Sigmoid colon (tissue), 6 donors: ENCODE measurements at regions not wholly inside any gene's neighbourhood (a gene's known extent, or its start where the extent isn't known, plus 50 kb on each side); places are given as distances from the start of the nearest gene placed in this dataset.

ENCODE experiments used
- DNase-seq: peaks from one replicate; pipeline ENCODE4 v3.0.0-alpha.2; 2019
- H3K27ac ChIP-seq, 4 donors: fragments of 200-600 bp; sonication (generic); one replicate each; pipeline ENCODE4 v1.5.1; 2016 to 2019; ENCODE audit warnings: mild to moderate bottlenecking in 1 of 4
- H3K27me3 ChIP-seq, 3 donors: fragments of 200-600 bp; sonication (generic); one replicate each; pipeline ENCODE4 v1.5.1; 2019; ENCODE audit warnings: mild to moderate bottlenecking in 1 of 3
- H3K36me3 ChIP-seq, 4 donors: fragments of 200-600 bp; sonication (generic); one replicate each; pipeline ENCODE4 v1.5.1; 2016 to 2019
- H3K4me1 ChIP-seq, 4 donors: fragments of 200-600 bp; sonication (generic); one replicate each; pipeline ENCODE4 v1.5.1; 2017 to 2019
- H3K4me3 ChIP-seq, 4 donors: fragments of 200-600 bp; sonication (generic); one replicate each; pipeline ENCODE4 v1.5.1; 2017 to 2019; ENCODE audit warnings: mild to moderate bottlenecking in 2 of 4, moderate library complexity in 1 of 4
- H3K9me3 ChIP-seq, 4 donors: fragments of 200-600 bp in 3 of 4; sonication (generic) in 3 of 4; one replicate each; pipeline versions ENCODE4 v1.5.1 to v1.6.1; 2013 to 2019
- CTCF ChIP-seq, 4 experiments: fragments of 450-650 bp in 3 of 4; fragments of 200-600 bp in 1 of 4; IDR thresholded peaks; one replicate each; pipeline ENCODE4 v1.5.1; 2016 to 2019; ENCODE audit warnings: antibody characterized with exemption in 4 of 4, mild to moderate bottlenecking in 3 of 4, moderate library complexity in 2 of 4
- EP300 ChIP-seq, 4 donors: sonication (generic); formaldehyde crosslinking; IDR thresholded peaks; one replicate each; pipeline ENCODE4 v1.6.1; 2017; ENCODE audit warnings: antibody characterized with exemption in 4 of 4
- POLR2A ChIP-seq, 2 donors: fragments of 450-650 bp; IDR thresholded peaks; one replicate each; pipeline ENCODE4 v1.6.1; 2016; ENCODE audit warnings: antibody characterized with exemption in 2 of 2, mild to moderate bottlenecking in 2 of 2, moderate library complexity in 2 of 2
- POLR2AphosphoS5 ChIP-seq, 4 donors: sonication (generic); formaldehyde crosslinking; IDR thresholded peaks; one replicate each; pipeline ENCODE4 v1.6.1; 2017; ENCODE audit warnings: antibody characterized with exemption in 4 of 4
- WGBS, 2 donors: extraction: QIAGEN DNeasy Blood & Tissue Kit; methylation state at CpG; one replicate each; pipeline ENCODE4 v1.1.7; 2013; 5-methylcytosine and 5-hydroxymethylcytosine counted together
- intact Hi-C: fragments of 100-400 bp; cut with DNase I; formaldehyde crosslinking; loops from one replicate; pipeline ENCODE4 v1.15.1; 2023
- donor health status: healthy with polysubstance abuse.
- donor health status: healthy.

- no peak overlapping the region for H3K4me3 ChIP-seq
- no peak overlapping the region for H3K27ac ChIP-seq
- 70 to 77% methylated on average over 1 of the region's 1 CpG for WGBS, 2 donors
- intact Hi-C loops: no loop called here
- no peaks in the 10 kb centered on the region for H3K27me3 ChIP-seq
- TF ChIP-seq POLR2A (IDR thresholded peaks at IDR 0.05): no peak
- TF ChIP-seq POLR2AphosphoS5 (IDR thresholded peaks at IDR 0.05): no peak
- no peak for TF ChIP-seq EP300 (IDR thresholded peaks at IDR 0.05)
- TF ChIP-seq CTCF (IDR thresholded peaks at IDR 0.05): no peak
- no peaks in the 10 kb centered on the region for H3K4me1 ChIP-seq
- no peaks in the 10 kb centered on the region for H3K9me3 ChIP-seq
- no peak for DNase-seq
- H3K36me3 ChIP-seq: no peaks in the 10 kb centered on the region
Measured at GRCh38 chr4:94395562-94395961, 52.9 kb upstream of the HPGDS start.

- Histone ChIP-seq H3K4me1 (no peaks in the 10 kb centered on the region), H3K27me3 (no peaks in the 10 kb centered on the region), H3K36me3 (no peaks in the 10 kb centered on the region), H3K9me3 (no peaks in the 10 kb centered on the region), H3K27ac (no peak overlapping the region), H3K4me3 (no peak overlapping the region)
- TF ChIP-seq CTCF (IDR thresholded peaks at IDR 0.05) (no peak), POLR2A (IDR thresholded peaks at IDR 0.05) (no peak), POLR2AphosphoS5 (IDR thresholded peaks at IDR 0.05) (no peak), EP300 (IDR thresholded peaks at IDR 0.05) (no peak)
- intact Hi-C loops: no loop called here
- DNase-seq: no peak
- 93 to 97% methylated on average over 2 of the region's 2 CpGs for WGBS, 2 donors
Measured at GRCh38 chr4:94396984-94397383, 54.3 kb upstream of the HPGDS start.

- no peak for DNase-seq
- H3K27me3 ChIP-seq: no peaks in the 10 kb centered on the region
- no peak for TF ChIP-seq POLR2A (IDR thresholded peaks at IDR 0.05)
- no peak for TF ChIP-seq EP300 (IDR thresholded peaks at IDR 0.05)
- TF ChIP-seq POLR2AphosphoS5 (IDR thresholded peaks at IDR 0.05): no peak
- TF ChIP-seq CTCF (IDR thresholded peaks at IDR 0.05): no peak
- no peak overlapping the region for H3K27ac ChIP-seq
- no peaks in the 10 kb centered on the region for H3K4me1 ChIP-seq
- intact Hi-C loops: no loop called here
- WGBS, 2 donors: 83 to 95% methylated on average over 2 of the region's 2 CpGs
- H3K4me3 ChIP-seq: no peak overlapping the region
- H3K9me3 ChIP-seq: no peaks in the 10 kb centered on the region
- H3K36me3 ChIP-seq: no peaks in the 10 kb centered on the region
Measured at GRCh38 chr4:94397635-94398034, 54.1 kb upstream of the PDLIM5 start.

- no peak for DNase-seq
- Histone ChIP-seq H3K27me3 (no peaks in the 10 kb centered on the region), H3K27ac (no peak overlapping the region), H3K4me1 (no peaks in the 10 kb centered on the region), H3K36me3 (no peaks in the 10 kb centered on the region), H3K9me3 (no peaks in the 10 kb centered on the region), H3K4me3 (no peak overlapping the region)
- intact Hi-C loops: no loop called here
- 80 to 86% methylated on average over 2 of the region's 2 CpGs for WGBS, 2 donors
- TF ChIP-seq POLR2A (IDR thresholded peaks at IDR 0.05) (no peak), EP300 (IDR thresholded peaks at IDR 0.05) (no peak), CTCF (IDR thresholded peaks at IDR 0.05) (no peak), POLR2AphosphoS5 (IDR thresholded peaks at IDR 0.05) (no peak)
Measured at GRCh38 chr4:94399277-94399676, 52.5 kb upstream of the PDLIM5 start.

GRCh38 chr4:94399721-94400120, 52.0 kb upstream of the PDLIM5 start:
- 82 to 90% methylated on average over 1 of the region's 1 CpG for WGBS, 2 donors
- no peak for TF ChIP-seq EP300 (IDR thresholded peaks at IDR 0.05)
- TF ChIP-seq POLR2AphosphoS5 (IDR thresholded peaks at IDR 0.05): no peak
- TF ChIP-seq CTCF (IDR thresholded peaks at IDR 0.05): no peak
- TF ChIP-seq POLR2A (IDR thresholded peaks at IDR 0.05): no peak
- no peaks in the 10 kb centered on the region for H3K36me3 ChIP-seq

More at GRCh38 chr4:94399721-94400120, 52.0 kb upstream of the PDLIM5 start:
- no peaks in the 10 kb centered on the region for H3K4me1 ChIP-seq
- DNase-seq: no peak
- H3K4me3 ChIP-seq: no peak overlapping the region
- H3K9me3 ChIP-seq: no peaks in the 10 kb centered on the region
- no peaks in the 10 kb centered on the region for H3K27me3 ChIP-seq
- H3K27ac ChIP-seq: no peak overlapping the region
- intact Hi-C loops: loop anchor here (10.0 kb wide), 2 partner anchors 335 to 605 kb away; no protein-coding TSS in a partner anchor
